ENCODE measurements at regions not wholly inside any gene's neighbourhood (a gene's known extent, or its start where the extent isn't known, plus 50 kb on each side); places are given as distances from the start of the nearest gene placed in this dataset.

DNA sequence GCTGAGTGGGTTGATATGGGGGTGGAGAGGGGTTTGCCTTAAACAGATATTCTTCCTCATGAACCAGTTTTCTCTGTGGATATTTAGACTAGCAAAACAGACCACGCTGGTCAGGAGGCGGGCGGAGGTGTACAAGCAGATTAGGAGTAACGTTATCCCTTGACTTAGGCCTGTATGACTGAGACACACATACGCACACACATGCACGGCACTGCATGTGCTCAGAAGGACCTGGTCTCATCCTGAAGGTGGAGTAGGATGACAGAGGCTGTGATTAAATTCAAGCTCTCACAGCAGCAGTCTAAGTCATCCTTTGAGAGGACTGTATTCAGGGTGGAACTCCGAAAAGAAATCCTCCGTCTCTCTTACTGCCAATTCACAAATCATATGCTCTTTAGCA is 209.7 kb downstream of the DIRAS2 start:
- TF ChIP-seq, protein P1, sequence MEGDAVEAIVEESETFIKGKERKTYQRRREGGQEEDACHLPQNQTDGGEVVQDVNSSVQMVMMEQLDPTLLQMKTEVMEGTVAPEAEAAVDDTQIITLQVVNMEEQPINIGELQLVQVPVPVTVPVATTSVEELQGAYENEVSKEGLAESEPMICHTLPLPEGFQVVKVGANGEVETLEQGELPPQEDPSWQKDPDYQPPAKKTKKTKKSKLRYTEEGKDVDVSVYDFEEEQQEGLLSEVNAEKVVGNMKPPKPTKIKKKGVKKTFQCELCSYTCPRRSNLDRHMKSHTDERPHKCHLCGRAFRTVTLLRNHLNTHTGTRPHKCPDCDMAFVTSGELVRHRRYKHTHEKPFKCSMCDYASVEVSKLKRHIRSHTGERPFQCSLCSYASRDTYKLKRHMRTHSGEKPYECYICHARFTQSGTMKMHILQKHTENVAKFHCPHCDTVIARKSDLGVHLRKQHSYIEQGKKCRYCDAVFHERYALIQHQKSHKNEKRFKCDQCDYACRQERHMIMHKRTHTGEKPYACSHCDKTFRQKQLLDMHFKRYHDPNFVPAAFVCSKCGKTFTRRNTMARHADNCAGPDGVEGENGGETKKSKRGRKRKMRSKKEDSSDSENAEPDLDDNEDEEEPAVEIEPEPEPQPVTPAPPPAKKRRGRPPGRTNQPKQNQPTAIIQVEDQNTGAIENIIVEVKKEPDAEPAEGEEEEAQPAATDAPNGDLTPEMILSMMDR (tag by site-specific recombination; IDR thresholded peaks at IDR 0.05): no peak
- TF ChIP-seq ZNF529 (tag by site-specific recombination; IDR thresholded peaks at IDR 0.05; ENCODE audit: insufficient replicate concordance) (no peak), ZNF354C (tag by site-specific recombination; IDR thresholded peaks at IDR 0.05; ENCODE audit: borderline replicate concordance, low read depth) (no peak), ZFP41 (tag by site-specific recombination; IDR thresholded peaks at IDR 0.05; ENCODE audit: borderline replicate concordance) (no peak), HOXA7 (CRISPR knock-in tag; IDR thresholded peaks at IDR 0.05; ENCODE audit: borderline replicate concordance) (no peak), ZNF121 (tag by site-specific recombination; IDR thresholded peaks at IDR 0.05) (no peak), ZNF473 (tag by site-specific recombination; IDR thresholded peaks at IDR 0.05) (no peak), ZBTB8A (tag by site-specific recombination; IDR thresholded peaks at IDR 0.05) (no peak), ZNF600 (tag by site-specific recombination; IDR thresholded peaks at IDR 0.05) (no peak)
- TF ChIP-seq, protein P2, sequence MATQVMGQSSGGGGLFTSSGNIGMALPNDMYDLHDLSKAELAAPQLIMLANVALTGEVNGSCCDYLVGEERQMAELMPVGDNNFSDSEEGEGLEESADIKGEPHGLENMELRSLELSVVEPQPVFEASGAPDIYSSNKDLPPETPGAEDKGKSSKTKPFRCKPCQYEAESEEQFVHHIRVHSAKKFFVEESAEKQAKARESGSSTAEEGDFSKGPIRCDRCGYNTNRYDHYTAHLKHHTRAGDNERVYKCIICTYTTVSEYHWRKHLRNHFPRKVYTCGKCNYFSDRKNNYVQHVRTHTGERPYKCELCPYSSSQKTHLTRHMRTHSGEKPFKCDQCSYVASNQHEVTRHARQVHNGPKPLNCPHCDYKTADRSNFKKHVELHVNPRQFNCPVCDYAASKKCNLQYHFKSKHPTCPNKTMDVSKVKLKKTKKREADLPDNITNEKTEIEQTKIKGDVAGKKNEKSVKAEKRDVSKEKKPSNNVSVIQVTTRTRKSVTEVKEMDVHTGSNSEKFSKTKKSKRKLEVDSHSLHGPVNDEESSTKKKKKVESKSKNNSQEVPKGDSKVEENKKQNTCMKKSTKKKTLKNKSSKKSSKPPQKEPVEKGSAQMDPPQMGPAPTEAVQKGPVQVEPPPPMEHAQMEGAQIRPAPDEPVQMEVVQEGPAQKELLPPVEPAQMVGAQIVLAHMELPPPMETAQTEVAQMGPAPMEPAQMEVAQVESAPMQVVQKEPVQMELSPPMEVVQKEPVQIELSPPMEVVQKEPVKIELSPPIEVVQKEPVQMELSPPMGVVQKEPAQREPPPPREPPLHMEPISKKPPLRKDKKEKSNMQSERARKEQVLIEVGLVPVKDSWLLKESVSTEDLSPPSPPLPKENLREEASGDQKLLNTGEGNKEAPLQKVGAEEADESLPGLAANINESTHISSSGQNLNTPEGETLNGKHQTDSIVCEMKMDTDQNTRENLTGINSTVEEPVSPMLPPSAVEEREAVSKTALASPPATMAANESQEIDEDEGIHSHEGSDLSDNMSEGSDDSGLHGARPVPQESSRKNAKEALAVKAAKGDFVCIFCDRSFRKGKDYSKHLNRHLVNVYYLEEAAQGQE (tag by site-specific recombination; IDR thresholded peaks at IDR 0.05): no peak
- TF ChIP-seq, protein P3, sequence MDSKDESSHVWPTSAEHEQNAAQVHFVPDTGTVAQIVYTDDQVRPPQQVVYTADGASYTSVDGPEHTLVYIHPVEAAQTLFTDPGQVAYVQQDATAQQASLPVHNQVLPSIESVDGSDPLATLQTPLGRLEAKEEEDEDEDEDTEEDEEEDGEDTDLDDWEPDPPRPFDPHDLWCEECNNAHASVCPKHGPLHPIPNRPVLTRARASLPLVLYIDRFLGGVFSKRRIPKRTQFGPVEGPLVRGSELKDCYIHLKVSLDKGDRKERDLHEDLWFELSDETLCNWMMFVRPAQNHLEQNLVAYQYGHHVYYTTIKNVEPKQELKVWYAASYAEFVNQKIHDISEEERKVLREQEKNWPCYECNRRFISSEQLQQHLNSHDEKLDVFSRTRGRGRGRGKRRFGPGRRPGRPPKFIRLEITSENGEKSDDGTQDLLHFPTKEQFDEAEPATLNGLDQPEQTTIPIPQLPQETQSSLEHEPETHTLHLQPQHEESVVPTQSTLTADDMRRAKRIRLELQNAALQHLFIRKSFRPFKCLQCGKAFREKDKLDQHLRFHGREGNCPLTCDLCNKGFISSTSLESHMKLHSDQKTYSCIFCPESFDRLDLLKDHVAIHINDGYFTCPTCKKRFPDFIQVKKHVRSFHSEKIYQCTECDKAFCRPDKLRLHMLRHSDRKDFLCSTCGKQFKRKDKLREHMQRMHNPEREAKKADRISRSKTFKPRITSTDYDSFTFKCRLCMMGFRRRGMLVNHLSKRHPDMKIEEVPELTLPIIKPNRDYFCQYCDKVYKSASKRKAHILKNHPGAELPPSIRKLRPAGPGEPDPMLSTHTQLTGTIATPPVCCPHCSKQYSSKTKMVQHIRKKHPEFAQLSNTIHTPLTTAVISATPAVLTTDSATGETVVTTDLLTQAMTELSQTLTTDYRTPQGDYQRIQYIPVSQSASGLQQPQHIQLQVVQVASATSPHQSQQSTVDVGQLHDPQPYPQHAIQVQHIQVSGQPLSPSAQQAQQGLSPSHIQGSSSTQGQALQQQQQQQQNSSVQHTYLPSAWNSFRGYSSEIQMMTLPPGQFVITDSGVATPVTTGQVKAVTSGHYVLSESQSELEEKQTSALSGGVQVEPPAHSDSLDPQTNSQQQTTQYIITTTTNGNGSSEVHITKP (tag by site-specific recombination; IDR thresholded peaks at IDR 0.05): no peak
